MCF 10A (cell line): ENCODE measurements at regions not wholly inside any gene's neighbourhood (a gene's known extent, or its start where the extent isn't known, plus 50 kb on each side); places are given as distances from the start of the nearest gene placed in this dataset.

Source experiments
- BruUV-seq: library from RNA; stranded (reverse); fragments of 400-500 nt; replicated peaks from 2 replicates; lab custom pipeline; 2021; lab: Mats Ljungman, UMichigan
- CTCF ChIA-PET: fragments of 300-600 bp; sonication (Branson Sonifier 250); formaldehyde crosslinking; extraction: SDS; loops from one replicate; lab custom pipeline; 2021; ENCODE audit warnings: antibody characterized with exemption, inconsistent platforms; lab: Yijun Ruan, JAX
- POLR2A ChIA-PET: fragments of 300-600, 350-650 bp; sonication (Branson Sonifier 250); formaldehyde crosslinking; extraction: SDS; loops from one replicate; lab custom pipeline; 2020; ENCODE audit warnings: antibody characterized with exemption, inconsistent platforms; lab: Yijun Ruan, JAX
- DNase-seq: peaks from one replicate; pipeline ENCODE4 v3.0.0-alpha.2; 2018; ENCODE audit not compliant: unreplicated experiment
- H3K27ac Mint-ChIP-seq: one replicate; pipeline ENCODE4 v1.8.0; 2022; ENCODE audit warnings: mild to moderate bottlenecking, low read depth, mixed read lengths; ENCODE audit not compliant: unreplicated experiment
- H3K27me3 Mint-ChIP-seq: one replicate; pipeline ENCODE4 v1.8.0; 2022; ENCODE audit warnings: mixed read lengths; ENCODE audit not compliant: insufficient read depth, unreplicated experiment
- H3K36me3 Mint-ChIP-seq: one replicate; pipeline ENCODE4 v1.8.0; 2022; ENCODE audit warnings: mild to moderate bottlenecking, moderate library complexity, mixed read lengths; ENCODE audit not compliant: insufficient read depth, unreplicated experiment
- H3K4me1 Mint-ChIP-seq: one replicate; pipeline ENCODE4 v1.8.0; 2022; ENCODE audit warnings: mixed read lengths; ENCODE audit not compliant: insufficient read depth, unreplicated experiment
- H3K4me3 Mint-ChIP-seq: one replicate; pipeline ENCODE4 v1.8.0; 2022; ENCODE audit warnings: mild to moderate bottlenecking, moderate library complexity, mixed read lengths; ENCODE audit not compliant: unreplicated experiment
- H3K9me3 Mint-ChIP-seq: one replicate; pipeline ENCODE4 v1.8.0; 2022; ENCODE audit warnings: mixed read lengths; ENCODE audit not compliant: unreplicated experiment
- intact Hi-C: fragments of 100-400 bp; cut with micrococcal nuclease; formaldehyde crosslinking; loops from 2 replicates; pipeline ENCODE4 v1.14.1; 2022
- TF ChIP-seq, protein P1 (sequence below): fragments of 200-600 bp; IDR thresholded peaks from one replicate; pipeline ENCODE4 v1.8.0; 2022; ENCODE audit warnings: antibody characterized with exemption, mild to moderate bottlenecking; ENCODE audit not compliant: unreplicated experiment

DNA sequence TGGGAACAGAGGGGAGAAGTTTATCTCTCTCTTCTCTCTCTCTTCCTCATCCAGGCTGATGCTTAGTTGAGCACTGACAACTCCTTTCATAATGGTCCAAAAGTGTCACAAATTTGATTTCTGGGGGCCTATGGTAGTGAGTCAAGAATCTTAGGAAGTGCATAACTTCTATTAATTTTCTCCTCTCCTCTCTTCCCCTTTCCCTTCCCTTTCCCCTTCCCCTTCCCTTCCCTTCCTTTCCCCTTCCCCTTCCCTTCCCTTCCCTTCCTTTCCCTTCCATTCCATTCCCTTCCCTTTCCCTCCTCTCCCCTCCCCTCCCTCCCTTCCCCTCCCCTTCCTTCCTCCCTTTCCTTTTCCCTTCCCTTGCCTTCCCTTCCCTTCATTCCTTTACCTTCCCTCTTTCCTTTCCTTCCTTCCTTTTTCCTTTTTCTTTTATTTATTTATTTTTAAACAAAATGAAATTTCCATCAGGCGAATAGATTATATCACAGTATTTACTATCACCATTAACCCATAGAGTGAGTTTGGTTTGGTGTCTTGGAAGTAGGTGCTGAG lies 56.9 kb upstream of the JAG1 start:
- intact Hi-C loops = no loop called here
- no TSS peak for BruUV-seq
- ChIA-PET POLR2A (interaction anchor here (1.0 to 1.7 kb wide), 2 partner anchors 9 to 119 kb away, joined by 3 to 10 read pairs; no protein-coding TSS in a partner anchor), CTCF (interaction anchor here (0.5 to 1.2 kb wide), 2 partner anchors 52 to 56 kb away, joined by 3 to 5 read pairs; partner anchors contain the start of gene JAG1)
- Mint-ChIP-seq H3K27ac (peak overlapping the region; percentile 21), H3K4me1 (peaks cover 18% of the 10 kb centered on the region), H3K9me3 (no peaks in the 10 kb centered on the region), H3K27me3 (no peaks in the 10 kb centered on the region), H3K4me3 (no peak overlapping the region), H3K36me3 (no peaks in the 10 kb centered on the region)
- DNase-seq = no peak
- TF ChIP-seq, protein P1, sequence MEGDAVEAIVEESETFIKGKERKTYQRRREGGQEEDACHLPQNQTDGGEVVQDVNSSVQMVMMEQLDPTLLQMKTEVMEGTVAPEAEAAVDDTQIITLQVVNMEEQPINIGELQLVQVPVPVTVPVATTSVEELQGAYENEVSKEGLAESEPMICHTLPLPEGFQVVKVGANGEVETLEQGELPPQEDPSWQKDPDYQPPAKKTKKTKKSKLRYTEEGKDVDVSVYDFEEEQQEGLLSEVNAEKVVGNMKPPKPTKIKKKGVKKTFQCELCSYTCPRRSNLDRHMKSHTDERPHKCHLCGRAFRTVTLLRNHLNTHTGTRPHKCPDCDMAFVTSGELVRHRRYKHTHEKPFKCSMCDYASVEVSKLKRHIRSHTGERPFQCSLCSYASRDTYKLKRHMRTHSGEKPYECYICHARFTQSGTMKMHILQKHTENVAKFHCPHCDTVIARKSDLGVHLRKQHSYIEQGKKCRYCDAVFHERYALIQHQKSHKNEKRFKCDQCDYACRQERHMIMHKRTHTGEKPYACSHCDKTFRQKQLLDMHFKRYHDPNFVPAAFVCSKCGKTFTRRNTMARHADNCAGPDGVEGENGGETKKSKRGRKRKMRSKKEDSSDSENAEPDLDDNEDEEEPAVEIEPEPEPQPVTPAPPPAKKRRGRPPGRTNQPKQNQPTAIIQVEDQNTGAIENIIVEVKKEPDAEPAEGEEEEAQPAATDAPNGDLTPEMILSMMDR = no peak

DNA sequence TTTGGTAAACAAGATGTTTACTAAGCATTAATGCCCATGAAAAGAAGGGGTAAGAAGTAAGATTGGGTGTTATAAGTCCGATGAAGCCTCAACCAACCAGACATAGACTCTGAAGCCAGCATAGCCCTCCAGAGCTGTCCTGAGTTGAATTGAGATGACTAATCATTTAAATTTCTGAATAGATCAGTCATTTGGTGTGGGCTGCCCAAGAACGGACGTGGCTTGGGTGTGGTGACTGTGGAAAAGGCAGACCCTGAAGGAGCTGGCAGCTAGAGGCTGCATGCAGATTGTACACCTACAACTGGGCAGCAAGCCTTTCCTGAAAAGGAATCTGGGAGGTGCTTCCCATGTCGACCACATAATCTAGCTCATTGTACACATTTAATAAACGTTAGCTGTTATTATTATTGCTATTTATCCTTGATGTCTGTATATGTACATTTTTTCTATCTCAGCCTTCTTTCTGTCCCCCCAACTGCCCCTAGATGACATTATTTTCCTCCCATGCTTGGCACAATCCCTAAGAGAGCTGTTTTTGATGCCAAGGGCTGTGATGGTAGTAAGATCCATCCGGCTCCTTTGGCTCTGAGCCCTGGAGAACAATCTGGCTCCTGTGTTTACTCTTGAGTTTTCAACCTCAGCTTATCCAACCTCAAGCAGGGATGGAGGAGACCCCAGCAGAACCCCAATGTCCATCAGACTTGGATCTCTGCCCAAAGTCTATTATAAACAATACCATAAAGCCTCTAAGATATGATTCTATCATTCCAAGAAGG lies 57.6 kb upstream of the JAG1 start:
- peak overlapping the region; percentile 21 for H3K27ac Mint-ChIP-seq
- intact Hi-C loops = no loop called here
- no peaks in the 10 kb centered on the region for H3K36me3 Mint-ChIP-seq
- ChIA-PET CTCF (interaction anchor here (0.6 to 2.2 kb wide), 6 partner anchors 8 to 187 kb away, joined by 3 to 10 read pairs (median 4); partner anchors contain the start of gene JAG1), POLR2A (interaction anchor here (0.6 to 1.7 kb wide), 9 partner anchors 8 to 236 kb away, joined by 3 to 10 read pairs (median 3); no protein-coding TSS in a partner anchor)
- TSS peak; percentile 54 for BruUV-seq
- TF ChIP-seq, protein P1 = no peak
- H3K4me1 Mint-ChIP-seq = peaks cover 18% of the 10 kb centered on the region
- H3K27me3 Mint-ChIP-seq = no peaks in the 10 kb centered on the region
- peak; percentile 33 for DNase-seq
- no peaks in the 10 kb centered on the region for H3K9me3 Mint-ChIP-seq
- H3K4me3 Mint-ChIP-seq = no peak overlapping the region

DNA sequence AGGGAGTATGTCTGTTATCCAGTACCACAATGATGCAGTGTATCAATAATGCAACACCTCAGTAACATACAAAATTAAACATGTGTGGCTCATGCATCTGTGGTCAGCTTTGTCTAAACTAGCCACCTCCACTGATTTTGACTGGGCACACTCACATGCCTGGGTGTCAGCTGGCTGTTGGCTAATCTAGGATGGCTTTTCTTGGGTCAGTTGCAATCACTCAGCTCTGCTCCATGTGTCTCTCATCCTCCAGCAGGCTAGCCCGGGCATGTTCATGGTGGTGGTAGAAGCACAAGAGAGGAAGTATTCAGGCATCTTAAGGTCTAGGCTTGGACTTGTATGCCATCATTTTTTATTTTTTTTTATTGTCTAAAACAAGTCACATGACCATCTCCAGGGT lies 59.3 kb upstream of the JAG1 start:
- intact Hi-C loops = no loop called here
- H3K36me3 Mint-ChIP-seq = no peaks in the 10 kb centered on the region
- peak overlapping the region; percentile 98 for H3K27ac Mint-ChIP-seq
- H3K4me3 Mint-ChIP-seq = no peak overlapping the region
- CTCF ChIA-PET = interaction anchor here (0.6 to 2.2 kb wide), 3 partner anchors 10 to 46 kb away, joined by 3 to 10 read pairs (median 3); no protein-coding TSS in a partner anchor
- peaks cover 18% of the 10 kb centered on the region for H3K4me1 Mint-ChIP-seq
- no peaks in the 10 kb centered on the region for H3K27me3 Mint-ChIP-seq
- DNase-seq = peak; percentile 67
- TF ChIP-seq, protein P1 = no peak
- no TSS peak for BruUV-seq
- H3K9me3 Mint-ChIP-seq = no peaks in the 10 kb centered on the region
- POLR2A ChIA-PET = interaction anchor here (0.7 kb wide), 1 partner anchor 159 kb away, joined by 4 read pairs; no protein-coding TSS in a partner anchor
